ENCODE measurements at regions not wholly inside any gene's neighbourhood (a gene's known extent, or its start where the extent isn't known, plus 50 kb on each side); places are given as distances from the start of the nearest gene placed in this dataset.

GRCh38 chr3:101143012-101143411 lies 149.8 kb upstream of the ABI3BP start:
- FAIRE-seq = no peak
- Histone ChIP-seq H3K4me3 (no peak overlapping the region), H3K4me1 (no peaks in the 10 kb centered on the region), H3K27ac (no peak overlapping the region), H3K9me3 (no peaks in the 10 kb centered on the region), H3K36me3 (no peaks in the 10 kb centered on the region), H3K27me3 (no peaks in the 10 kb centered on the region)
- no peak for DNase-seq
- intact Hi-C loops (cut with DNase I) = no loop called here
- no peak for ATAC-seq
- TF ChIP-seq CTCF (IDR thresholded peaks at IDR 0.05) = no peak
- WGBS, 2 donors = 71 to 72% methylated on average over 3 of the region's 3 CpGs

GRCh38 chr3:101142160-101142559 lies 148.9 kb upstream of the ABI3BP start:
- Histone ChIP-seq H3K27ac (no peak overlapping the region), H3K9me3 (no peaks in the 10 kb centered on the region), H3K4me1 (no peaks in the 10 kb centered on the region), H3K27me3 (no peaks in the 10 kb centered on the region), H3K4me3 (no peak overlapping the region), H3K36me3 (no peaks in the 10 kb centered on the region)
- FAIRE-seq (no peak), ATAC-seq (no peak), DNase-seq (no peak)
- TF ChIP-seq CTCF (IDR thresholded peaks at IDR 0.05) = no peak
- intact Hi-C loops (cut with DNase I) = no loop called here
- 45 to 61% methylated on average over 2 of the region's 2 CpGs for WGBS, 2 donors

GRCh38 chr3:101141135-101141534 lies 147.9 kb upstream of the ABI3BP start:
- DNase-seq = no peak
- no peak overlapping the region for H3K4me3 ChIP-seq
- intact Hi-C loops (cut with DNase I) = no loop called here
- H3K27ac ChIP-seq = no peak overlapping the region
- H3K4me1 ChIP-seq = no peaks in the 10 kb centered on the region
- ATAC-seq = no peak
- H3K9me3 ChIP-seq = no peaks in the 10 kb centered on the region
- no peak for TF ChIP-seq CTCF (IDR thresholded peaks at IDR 0.05)
- FAIRE-seq = peak; percentile 81
- no peaks in the 10 kb centered on the region for H3K27me3 ChIP-seq
- no peaks in the 10 kb centered on the region for H3K36me3 ChIP-seq
- 61 to 70% methylated on average over 1 of the region's 1 CpG for WGBS, 2 donors

GRCh38 chr3:101138817-101139216 lies 145.6 kb upstream of the ABI3BP start:
- H3K9me3 ChIP-seq = no peaks in the 10 kb centered on the region
- DNase-seq (no peak), FAIRE-seq (no peak), ATAC-seq (no peak)
- 42 to 69% methylated on average over 1 of the region's 1 CpG for WGBS, 2 donors
- no peaks in the 10 kb centered on the region for H3K4me1 ChIP-seq
- intact Hi-C loops (cut with DNase I) = no loop called here
- H3K27me3 ChIP-seq = no peaks in the 10 kb centered on the region
- H3K4me3 ChIP-seq = no peak overlapping the region
- no peak overlapping the region for H3K27ac ChIP-seq
- no peak for TF ChIP-seq CTCF (IDR thresholded peaks at IDR 0.05)
- no peaks in the 10 kb centered on the region for H3K36me3 ChIP-seq

- FAIRE-seq (no peak), ATAC-seq (no peak), DNase-seq (no peak)
- Histone ChIP-seq H3K27me3 (no peaks in the 10 kb centered on the region), H3K9me3 (no peaks in the 10 kb centered on the region), H3K4me3 (no peak overlapping the region), H3K36me3 (no peaks in the 10 kb centered on the region), H3K4me1 (no peaks in the 10 kb centered on the region), H3K27ac (no peak overlapping the region)
- WGBS, 2 donors = 80 to 91% methylated on average over 7 of the region's 7 CpGs
- TF ChIP-seq CTCF (IDR thresholded peaks at IDR 0.05) = no peak
- intact Hi-C loops (cut with DNase I) = no loop called here
These were observed 141.1 kb upstream of the ABI3BP start for GRCh38 chr3:101134331-101134730.
